HG03520 (cell line): ENCODE measurements at regions not wholly inside any gene's neighbourhood (a gene's known extent, or its start where the extent isn't known, plus 50 kb on each side); places are given as distances from the start of the nearest gene placed in this dataset.

ENCODE experiments used
- ATAC-seq: cut with Tn5 transposase; IDR thresholded peaks from one replicate; pipeline ENCODE4 v1.9.1; 2021; ENCODE audit warnings: mild to moderate bottlenecking, moderate library complexity; ENCODE audit not compliant: unreplicated experiment

- ATAC-seq, result no peak
These were observed 182.6 kb upstream of the THSD7B start for GRCh38 chr2:136582628-136583205.

GRCh38 chr2:136572335-136572734, 193.0 kb upstream of the THSD7B start:
- no peak for ATAC-seq

- ATAC-seq, result no peak
These were observed 208.1 kb upstream of the THSD7B start for GRCh38 chr2:136557203-136557602.

- ATAC-seq, result no peak
These were observed 215.2 kb upstream of the THSD7B start for GRCh38 chr2:136550181-136550580.

GRCh38 chr2:136539355-136539754, 226.0 kb upstream of the THSD7B start:
- no peak for ATAC-seq

GRCh38 chr2:136538489-136538888, 226.9 kb upstream of the THSD7B start:
- ATAC-seq, result no peak

- ATAC-seq, result no peak
These were observed 230.5 kb upstream of the THSD7B start for GRCh38 chr2:136534811-136535210.

- no peak for ATAC-seq
These were observed 233.2 kb upstream of the THSD7B start for GRCh38 chr2:136532171-136532570.

GRCh38 chr2:136531731-136532130, 233.6 kb upstream of the THSD7B start:
- no peak for ATAC-seq

GRCh38 chr2:136530146-136530545, 235.2 kb upstream of the THSD7B start:
- no peak for ATAC-seq

- ATAC-seq, result no peak
These were observed 237.8 kb upstream of the THSD7B start for GRCh38 chr2:136527560-136527959.

- no peak for ATAC-seq
These were observed 242.6 kb upstream of the THSD7B start for GRCh38 chr2:136522724-136523123.

GRCh38 chr2:136517716-136518115, 247.6 kb upstream of the THSD7B start:
- no peak for ATAC-seq

- ATAC-seq, result no peak
These were observed 255.1 kb upstream of the THSD7B start for GRCh38 chr2:136510244-136510643.

- no peak for ATAC-seq
These were observed 259.9 kb upstream of the THSD7B start for GRCh38 chr2:136505462-136505861.

GRCh38 chr2:136502660-136503059, 262.7 kb upstream of the THSD7B start:
- no peak for ATAC-seq

- ATAC-seq, result no peak
These were observed 267.6 kb upstream of the THSD7B start for GRCh38 chr2:136497709-136498108.

GRCh38 chr2:136496966-136497365, 268.4 kb upstream of the THSD7B start:
- ATAC-seq, result no peak

- ATAC-seq, result peak; percentile 50
These were observed 269.7 kb upstream of the THSD7B start for GRCh38 chr2:136495636-136496035.

- no peak for ATAC-seq
These were observed 272.4 kb upstream of the THSD7B start for GRCh38 chr2:136492901-136493300.

GRCh38 chr2:136490100-136490499, 275.2 kb upstream of the THSD7B start:
- ATAC-seq, result no peak

- ATAC-seq, result no peak
These were observed 277.9 kb upstream of the THSD7B start for GRCh38 chr2:136487421-136487820.

GRCh38 chr2:136486115-136486514, 279.2 kb upstream of the THSD7B start:
- no peak for ATAC-seq
